Cerebellar cortex (tissue), 1 donor: ENCODE measurements at regions not wholly inside any gene's neighbourhood (a gene's known extent, or its start where the extent isn't known, plus 50 kb on each side); places are given as distances from the start of the nearest gene placed in this dataset.

Experiments used
- DNase-seq: peaks from one replicate; pipeline ENCODE4 v3.0.0-alpha.2; 2015; ENCODE audit warnings: low spot score

DNA sequence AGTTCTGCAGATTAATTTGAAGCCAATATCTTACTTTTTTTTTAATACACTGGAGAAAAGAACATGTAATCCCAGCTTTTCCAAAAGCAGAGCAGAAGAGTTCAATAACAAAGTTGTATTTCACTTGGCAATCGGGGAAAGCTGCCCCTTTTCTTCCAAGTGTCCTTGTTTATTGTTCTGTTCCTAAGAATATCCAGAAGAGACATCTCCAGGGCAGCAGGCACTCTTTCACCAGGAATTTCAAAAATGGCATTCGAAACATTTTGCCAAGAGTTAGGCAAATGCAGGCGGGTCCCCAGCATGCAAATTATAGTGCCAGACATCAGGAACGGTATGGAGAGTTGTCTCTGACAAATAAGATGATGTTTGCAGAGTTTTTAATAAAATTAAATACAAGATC is 494.5 kb downstream of the BCOR start:
- no peak for DNase-seq

DNA sequence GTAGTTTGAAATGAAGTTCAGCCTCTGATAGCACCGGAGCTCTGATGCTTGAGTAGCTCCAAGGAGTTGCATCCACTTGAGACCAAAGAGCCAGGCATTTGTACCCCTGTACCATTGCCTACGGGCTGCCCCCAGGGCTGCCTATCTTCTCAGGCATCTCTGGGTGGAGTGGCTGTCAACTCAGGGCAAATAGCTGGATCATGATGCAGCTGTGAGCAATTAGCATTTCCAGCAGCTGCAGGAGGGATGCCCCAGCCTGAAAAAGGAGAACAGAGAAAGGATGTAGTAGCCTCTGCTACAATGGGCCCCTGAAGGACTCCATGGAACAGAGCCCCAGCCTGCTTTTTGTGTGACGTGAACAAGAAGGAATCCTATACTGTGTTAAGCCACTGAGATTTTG is 492.6 kb downstream of the BCOR start:
- no peak for DNase-seq

DNA sequence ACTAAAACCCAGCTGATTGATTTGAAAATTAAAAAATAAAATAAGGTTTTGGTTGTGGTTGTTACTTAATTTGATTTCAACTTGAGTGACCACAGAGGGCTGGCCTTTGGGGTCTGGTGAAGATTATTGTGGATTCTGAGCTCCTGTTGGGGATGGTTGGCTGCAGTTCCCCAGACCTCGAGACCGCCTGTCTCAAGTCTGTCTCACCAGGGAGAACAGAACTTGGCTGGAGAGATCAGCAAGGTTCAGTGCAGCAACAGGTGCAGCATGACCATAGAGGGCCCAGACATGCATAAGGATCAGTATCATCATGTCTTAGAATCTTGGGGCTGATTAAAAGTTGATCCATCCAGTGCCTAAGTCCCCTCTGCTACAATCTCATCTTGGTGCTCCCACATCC is 491.9 kb downstream of the BCOR start:
- DNase-seq: no peak

DNA sequence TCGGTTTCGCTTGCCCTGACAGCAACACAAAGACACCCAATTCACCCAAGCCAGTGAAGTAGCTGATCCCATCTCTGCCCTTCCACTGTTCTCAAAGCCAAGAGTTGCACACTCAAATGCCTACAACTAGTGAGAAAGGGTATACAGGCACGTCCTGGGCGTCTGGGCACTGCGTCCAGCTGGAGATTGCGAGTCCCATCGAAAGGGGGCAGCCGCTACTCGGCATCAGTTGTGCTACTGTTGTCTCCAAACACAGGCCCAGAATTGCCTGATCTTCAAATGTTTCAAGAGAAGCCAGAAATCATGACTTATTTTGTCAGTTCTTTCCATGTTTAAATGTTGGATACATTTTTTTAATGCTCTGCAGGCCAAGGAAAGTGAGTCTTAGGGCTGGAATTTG is 487.8 kb downstream of the BCOR start:
- DNase-seq: no peak

DNA sequence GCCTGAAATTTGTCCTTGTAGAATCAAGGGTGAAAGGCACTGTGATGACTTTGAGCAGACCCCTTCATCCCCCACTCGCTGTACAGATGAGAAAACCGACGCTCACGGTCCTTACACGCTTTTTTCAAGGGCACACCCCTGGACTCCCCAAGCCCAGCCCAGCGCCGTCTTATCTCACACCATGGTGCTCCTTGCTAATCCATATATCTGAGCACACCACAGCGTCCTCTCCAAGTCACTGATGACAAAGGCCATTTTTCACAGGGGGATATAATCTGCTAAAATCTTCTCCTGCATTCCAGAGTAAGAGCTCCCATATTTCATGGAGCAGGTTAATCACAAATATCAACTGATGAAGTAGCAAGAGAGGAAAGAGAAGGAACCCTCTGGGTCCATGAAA is 486.3 kb downstream of the BCOR start:
- no peak for DNase-seq

DNA sequence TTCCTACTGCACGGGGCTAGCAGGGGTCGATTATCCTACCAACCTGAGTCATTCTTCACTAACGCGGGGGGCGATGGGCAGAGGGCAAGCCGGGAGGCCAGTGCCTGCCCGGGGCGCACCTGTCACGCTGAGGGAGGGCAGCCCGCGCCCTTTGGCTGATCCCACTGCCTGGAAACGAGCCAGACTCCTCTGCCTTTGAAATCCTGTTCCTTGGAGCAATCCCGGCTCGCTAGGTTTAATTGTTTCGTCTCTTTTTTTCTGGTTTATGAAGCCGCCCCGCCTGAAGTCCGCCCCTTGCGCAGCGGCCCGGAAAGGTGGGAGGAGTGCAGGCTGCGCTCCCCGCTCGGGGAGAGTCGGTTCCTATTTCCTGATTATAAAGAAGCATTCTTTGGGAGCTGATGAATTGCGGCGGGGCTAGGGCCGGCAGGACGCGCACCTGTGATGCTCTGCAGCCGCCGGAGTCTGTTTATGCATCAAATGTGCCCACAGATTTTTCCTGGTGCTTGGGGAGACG is 484.2 kb downstream of the BCOR start:
- DNase-seq: no peak

DNA sequence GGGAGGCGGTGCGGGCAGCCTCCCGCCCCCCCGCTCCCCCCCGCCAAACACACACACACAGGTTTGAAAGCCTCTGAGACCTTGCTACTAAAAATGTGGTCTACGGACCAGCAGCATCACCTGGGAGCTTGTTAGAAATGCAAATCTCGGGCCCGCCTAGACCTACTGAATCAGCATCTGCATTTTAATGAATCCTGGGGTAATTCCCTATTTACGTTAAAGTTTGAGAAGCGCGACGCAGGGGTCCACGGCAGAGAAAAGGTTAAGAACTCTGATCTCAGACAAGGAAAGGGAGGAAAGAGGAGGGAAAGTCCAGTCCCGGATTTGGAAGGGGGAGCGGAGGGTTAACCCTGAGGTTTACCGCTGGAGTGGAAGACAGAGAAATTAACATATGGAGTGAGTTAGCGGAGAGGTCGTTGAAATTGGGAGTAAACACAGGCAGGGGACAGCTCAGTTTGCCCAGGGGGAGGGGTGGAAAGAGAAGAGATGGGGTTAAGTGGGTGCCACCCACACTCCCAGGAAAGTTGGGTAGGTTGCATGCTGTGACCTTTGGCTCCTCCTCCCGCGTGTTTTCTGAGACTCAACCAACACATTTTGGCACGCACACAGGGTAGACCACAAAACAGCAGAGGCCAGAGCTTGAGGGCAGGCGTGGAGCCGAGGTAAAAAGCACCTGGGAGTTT is 483.6 kb downstream of the BCOR start:
- DNase-seq: no peak

DNA sequence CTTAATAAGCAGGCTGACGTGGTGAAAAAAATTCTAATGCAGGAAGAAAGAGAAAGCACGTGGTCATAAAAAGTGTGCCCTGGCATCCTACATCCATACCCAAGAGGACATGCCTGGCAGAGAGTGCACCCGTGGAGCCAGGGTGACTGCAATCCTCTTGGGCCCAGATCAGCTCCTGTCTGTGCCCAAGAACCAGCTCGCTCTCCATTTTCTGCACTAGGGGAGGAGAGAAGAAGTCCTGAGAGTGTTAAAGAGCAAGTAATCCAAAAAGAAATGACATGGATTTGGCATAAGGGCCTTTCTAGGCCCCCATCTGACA is 483.1 kb downstream of the BCOR start:
- DNase-seq: no peak

DNA sequence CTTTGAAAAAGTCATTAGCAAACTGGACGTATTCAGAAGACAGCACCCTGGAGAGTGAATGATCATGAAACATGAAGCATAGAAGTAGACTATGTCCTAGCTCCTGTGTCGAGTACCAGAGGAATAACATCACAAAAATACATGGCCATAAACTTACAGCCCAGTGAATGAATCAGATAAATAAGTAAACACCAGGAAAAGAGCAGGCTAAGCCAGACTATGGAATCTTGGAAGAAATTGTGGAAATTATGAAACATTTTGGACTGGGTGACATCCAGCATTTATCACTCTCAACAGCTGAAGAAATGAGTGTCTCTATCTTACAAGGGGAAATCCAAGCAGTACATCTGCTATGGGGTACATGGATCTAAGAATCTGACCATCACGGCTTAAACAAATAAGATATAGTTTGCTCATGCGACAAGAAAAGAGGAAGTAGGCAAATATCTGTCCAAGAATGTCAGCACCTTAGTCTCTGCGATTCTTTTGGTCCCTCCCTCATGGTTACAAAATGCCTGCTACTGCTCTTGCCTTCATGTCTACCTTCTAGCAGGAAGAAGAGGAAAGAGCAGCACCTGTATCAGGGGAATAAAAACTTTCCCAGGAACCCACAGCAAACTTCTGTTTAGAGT is 481.5 kb downstream of the BCOR start:
- no peak for DNase-seq

DNA sequence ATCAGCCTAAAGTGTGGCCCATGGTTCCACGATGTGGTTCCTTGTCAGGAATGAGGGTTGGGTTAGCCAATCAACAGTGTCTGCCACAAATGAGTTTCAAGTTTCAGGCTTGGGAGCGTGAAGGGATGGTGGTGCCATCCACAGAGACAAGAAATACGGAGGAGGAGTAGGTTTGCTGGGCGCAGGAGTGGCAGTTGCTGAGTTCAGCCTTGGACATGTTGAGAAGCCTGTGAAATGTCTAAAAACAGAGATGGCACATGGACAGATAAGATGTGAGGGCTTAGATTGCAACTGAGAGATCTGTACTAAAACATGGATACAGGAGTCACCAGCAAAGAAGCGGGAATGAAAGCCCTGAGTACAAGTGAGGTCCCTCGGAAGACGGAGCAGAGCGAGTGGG is 481.0 kb downstream of the BCOR start:
- no peak for DNase-seq

DNA sequence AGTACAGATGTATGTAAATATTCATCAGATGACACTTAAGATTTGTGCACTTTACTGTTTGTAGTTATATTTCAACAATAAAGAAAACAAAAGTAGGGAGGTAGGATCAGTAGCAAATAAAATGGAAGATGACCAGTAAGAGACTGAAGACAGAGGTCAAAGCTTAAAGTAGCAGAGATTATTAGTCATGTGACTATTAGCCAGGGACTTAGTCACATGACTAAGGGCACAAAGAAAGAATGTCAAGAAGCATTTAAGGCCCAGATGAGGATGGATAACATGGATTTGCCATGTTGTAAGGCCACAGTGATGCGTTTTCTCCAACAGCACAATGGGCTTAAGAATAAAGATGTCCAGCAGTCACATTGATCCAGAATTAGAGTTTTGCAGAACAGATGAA is 479.6 kb downstream of the BCOR start:
- no peak for DNase-seq

DNA sequence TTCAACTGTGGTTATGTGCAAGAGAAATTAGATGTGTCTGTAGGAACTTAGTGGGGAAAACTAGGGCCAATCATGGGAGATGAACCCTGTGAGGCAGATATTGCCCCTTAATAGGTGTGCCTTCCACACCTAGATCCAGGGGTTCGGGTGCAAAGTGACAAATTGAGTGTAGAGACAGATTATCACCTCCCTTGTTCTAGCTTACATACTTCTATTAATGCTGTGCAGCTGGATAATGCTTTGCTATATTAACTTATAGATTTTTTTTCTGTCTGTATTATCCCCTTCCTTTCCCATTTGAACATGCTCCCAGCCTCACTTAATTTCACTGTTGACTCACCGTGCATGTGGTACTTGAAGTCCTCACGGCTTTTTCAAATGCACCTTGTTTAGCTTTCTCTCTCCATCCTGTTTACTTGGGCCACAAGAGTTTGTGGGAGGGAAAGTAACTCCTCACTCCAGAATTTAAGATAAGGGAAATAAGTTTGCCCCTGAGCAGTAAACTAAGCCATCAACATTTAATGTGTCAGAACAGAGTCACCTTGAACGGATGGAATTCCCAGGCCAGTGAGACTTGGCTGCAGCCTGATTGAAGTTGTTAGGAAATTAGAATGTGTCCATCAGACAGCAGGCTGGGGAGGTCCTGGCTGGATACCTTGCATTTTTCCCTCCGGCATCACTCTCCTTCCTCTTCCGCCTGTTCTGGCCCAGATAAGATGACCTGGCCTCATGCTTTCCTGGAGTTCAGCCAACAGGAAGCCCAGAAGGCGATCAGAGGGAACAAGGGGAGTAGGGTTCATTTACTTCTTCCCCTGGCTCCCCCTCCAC is 478.4 kb downstream of the BCOR start:
- DNase-seq: no peak

DNA sequence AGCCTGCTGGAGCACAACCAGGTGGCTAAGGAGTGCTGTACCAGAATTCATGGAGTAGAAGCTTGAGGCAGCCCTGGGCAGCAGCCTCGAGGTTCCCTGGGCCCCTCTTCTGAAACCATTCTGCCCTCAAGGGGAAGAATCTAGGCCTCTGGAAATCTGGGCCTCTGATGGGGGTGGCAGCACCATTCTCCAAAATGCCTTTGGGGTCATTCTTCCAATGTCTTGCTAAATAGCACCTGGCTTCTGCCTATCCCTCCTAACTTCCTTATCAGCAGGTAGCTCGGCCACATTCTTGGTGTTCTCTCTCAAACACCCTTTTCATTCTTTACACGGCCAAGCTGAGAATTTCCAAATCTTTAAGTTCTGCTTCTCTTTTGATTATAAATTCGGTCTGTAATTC is 473.6 kb downstream of the BCOR start:
- DNase-seq: no peak

DNA sequence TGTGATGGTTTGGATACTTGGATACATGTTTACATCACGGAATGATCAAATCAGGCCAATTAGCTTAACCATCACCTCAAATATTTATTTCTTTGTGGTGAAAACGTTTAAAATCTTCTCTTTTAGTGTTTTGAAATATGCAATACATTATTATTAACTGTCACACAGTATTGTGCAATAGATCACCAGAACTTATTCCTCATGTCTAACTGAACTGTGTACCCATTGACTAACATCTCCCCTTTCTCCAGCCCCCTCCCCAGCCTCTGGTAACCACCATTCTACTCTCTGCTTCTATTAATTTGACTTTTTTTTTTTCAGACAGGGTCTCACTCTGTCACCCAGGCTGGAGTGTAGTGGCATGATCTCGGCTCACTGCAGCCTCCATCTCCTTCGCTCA is 471.9 kb downstream of the BCOR start:
- no peak for DNase-seq

DNA sequence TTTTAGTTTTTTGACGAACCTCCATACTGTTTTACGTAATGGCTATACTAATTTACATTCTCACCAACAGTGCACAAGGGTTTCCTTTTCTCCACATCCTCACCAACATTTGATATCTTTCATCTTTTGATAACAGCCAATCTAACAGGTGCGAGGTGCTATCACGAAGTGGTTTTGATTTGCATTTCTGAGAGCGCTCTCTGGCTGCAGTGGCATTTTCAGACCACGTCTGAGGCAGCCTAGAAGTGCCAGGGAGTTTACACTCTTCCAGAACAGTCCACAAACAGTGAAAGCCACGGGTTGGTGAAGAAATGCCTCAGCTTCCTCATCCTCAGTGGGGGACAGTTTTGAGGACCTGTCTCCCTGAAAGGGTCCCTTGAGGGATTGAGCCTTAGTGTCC is 471.0 kb downstream of the BCOR start:
- DNase-seq: no peak

DNA sequence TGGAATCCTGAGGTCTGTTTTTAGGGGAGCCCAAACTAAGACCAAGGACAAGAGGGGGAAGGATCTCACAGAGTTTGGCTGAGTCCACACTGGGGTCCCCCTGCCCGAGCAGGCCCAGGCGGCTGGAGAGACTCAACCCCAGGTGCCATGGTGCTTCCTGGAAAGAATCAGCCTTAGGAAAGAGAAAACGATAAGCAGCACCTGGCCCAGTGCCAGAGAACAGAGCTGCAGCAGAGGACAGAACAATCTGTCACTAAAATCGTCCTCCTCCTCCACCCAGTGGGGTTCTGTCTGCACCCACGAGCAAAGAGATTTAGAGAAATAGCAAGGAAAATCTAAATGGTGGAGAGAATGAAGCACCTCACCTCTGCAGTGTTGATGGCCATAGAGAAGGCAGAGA is 470.5 kb downstream of the BCOR start:
- peak; percentile 0 for DNase-seq

DNA sequence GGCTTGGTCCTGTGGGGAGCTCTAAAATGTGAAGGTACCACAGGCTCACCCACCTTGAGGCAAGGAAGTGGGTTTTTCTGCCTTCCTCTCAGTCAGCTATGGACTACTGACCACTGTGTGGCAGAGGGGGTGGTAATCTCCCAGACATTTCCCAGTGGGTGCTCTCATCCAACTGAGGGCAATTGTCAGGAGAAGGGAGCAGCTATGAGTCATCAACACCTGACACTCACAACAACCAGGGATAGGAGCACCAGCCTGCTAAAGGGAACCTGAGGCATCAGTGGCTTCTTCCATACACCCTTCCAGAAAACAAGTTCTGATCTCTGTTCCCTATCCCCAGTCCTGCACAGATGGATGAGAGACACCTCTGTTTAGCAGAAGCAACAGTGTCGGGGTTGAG is 468.8 kb downstream of the BCOR start:
- DNase-seq: no peak

DNA sequence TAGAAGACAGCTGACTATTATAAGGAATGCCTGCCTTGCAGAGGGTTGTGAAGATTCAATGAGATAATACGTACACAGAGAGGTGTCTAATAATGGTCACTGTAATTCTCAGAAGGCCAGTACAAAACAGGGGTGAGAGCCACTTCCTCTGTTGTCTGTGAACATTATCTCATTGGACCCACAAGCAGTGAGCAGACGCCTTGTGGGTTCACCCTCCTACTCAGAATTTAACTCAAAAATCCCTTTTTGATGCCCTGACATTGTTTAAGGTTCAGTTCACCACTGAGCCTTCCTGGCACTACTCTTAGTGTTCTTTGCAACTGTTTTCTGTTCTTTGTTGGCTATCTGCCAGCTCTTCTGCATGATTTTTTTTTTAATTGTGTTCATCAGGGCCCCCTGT is 467.4 kb downstream of the BCOR start:
- DNase-seq: no peak

DNA sequence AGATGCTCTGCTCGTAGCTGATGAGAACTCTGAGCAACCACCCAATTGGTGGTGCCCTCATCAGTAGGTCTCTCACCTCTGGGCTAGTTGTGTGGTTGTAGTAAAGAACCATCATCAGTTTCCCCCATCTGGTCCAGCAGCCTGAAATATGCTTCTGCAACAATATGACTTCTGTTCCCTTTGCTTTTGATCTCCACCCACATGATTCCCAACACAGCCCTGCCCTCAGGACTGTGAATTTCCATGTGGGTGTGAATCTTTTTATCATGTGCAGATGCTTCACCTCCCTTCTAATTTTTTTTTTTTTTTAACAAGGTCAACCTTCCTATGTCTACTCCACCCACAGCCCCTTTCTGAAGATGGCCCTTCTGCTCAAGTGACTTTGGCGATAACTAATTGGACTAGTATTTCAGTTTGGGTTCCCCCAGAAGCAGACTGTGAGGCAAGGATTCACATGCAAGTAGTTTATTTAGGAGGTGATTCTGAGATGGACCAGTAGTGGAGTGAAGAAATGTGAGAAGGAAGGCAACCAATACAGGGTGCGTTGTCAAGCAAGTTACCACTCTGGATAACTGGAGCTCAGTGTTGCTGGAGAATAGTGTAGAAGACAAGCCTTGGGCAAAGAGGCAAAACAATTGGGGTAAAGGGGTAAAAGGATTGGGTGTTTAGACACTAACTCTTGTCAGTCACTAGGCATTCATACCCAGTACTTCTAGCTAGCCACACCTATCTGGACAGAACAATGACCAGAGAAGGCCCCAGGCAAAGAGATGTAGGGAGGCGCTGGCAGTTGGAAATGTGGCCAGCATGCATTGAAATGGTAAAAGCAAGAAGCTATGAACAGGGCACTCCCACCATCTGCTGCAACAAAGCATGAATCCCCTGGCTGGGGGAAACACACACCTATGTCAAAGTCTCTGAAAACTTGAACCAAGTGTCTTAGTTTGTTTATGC is 466.2 kb downstream of the BCOR start:
- no peak for DNase-seq

DNA sequence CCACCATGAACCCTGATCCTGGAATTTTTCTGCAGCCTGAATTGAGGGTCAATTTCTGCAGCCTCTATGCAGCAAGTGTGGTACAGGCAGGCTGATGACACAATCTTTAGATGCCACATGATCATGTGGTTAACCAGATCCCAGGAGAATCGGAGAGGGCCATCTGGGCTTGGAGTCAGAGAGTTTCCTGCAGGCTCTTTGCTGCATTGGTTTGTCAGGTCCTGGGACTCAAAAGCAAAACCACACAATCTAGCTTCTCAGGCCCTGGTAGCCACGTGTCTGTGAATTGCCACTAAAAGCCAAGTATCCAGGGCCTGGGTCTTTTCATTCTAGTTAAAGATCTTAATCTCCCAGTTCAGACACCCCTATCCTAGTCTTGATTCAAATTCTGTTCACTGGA is 464.5 kb downstream of the BCOR start:
- no peak for DNase-seq

DNA sequence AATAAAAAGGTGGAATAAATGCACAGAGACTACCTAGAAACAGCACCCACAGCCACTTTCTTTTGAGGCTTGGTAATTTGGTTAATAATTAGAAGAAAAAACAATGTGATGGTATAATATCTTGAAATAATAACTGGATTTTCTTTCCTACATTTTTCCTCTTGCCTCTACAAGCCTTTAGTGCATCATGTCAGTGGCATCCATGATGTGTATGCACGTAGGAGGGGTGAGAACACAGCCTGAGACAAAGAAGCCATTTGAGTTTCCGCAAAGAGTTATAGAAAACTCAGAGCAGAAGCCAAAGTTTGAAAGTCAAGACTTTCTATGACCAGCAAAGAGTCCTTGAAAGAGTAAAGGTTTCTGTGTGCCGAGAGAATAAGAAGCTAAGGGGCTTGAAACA is 461.3 kb downstream of the BCOR start:
- DNase-seq: no peak

DNA sequence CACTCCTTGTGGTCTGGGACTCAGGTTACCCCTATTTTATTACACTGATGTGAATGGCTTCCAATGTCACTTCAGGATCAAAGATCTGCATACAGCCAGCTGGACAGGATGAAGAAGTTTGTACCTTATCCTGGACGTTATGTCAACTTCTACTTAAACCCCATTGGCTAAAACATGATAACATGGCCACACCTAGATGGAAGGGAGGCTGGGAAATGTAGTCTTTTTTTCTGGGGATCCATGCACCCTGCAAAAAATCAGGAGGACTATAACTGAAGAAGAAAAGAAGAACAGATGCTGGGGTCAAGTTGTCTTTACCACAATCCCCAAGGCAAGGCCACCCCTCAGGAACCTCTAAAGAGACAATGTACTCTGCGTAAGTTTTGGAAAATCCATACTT is 459.2 kb downstream of the BCOR start:
- no peak for DNase-seq
